HG03520 (cell line): ENCODE measurements at regions not wholly inside any gene's neighbourhood (a gene's known extent, or its start where the extent isn't known, plus 50 kb on each side); places are given as distances from the start of the nearest gene placed in this dataset.
"Not testable (repeated sequence)": the region's sequence is repeated elsewhere in the genome, so short reads cannot be mapped to it uniquely, and the experiment has no call there.

ENCODE experiments used
- ATAC-seq: cut with Tn5 transposase; IDR thresholded peaks from one replicate; pipeline ENCODE4 v1.9.1; 2021; ENCODE audit warnings: mild to moderate bottlenecking, moderate library complexity; ENCODE audit not compliant: unreplicated experiment

DNA sequence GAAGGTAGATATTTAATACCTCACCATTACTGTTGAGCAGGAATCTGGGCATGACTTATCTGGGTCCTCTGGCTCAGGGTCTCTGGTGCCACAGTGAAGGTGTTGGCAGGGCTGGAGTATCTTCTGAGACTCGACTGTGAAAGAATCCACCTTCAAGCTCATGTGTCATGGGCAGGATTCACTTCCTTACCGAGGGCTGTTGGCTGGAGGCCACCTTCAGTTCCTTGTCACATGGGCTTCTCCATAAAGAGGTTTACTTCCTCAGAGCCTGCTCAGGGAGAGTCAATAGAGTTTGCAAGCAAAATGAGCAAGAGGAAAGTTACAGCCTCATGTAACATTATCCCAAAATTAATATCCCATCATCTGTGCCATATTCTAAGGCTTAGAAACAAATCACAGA, 459.5 kb downstream of the NR2F2 start:
- ATAC-seq = no peak

DNA sequence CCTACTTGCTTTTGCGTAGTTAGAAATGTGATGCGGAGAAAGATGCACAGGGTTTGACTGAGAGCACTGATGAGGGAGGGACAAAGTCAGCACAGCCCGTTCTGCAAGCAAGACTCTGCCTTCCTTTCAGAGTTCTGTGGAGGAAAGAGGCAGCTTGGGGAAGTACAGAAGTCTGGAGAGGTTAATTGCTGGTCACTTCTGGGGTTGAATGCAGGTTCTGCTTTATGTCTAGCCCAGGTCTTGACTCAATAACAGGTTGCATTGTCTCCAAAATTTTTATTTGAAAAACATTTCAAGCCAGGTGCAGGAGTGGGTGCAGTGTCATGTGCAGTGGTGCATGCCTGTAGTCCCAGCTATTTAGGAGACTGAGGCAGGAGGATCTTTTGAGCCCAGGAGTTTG, 461.7 kb downstream of the NR2F2 start:
- no peak for ATAC-seq

- no peak for ATAC-seq
These were observed 466.3 kb downstream of the NR2F2 start for GRCh38 chr15:96796841-96797240.

- no peak for ATAC-seq
These were observed 471.2 kb downstream of the NR2F2 start for GRCh38 chr15:96801576-96802150.

DNA sequence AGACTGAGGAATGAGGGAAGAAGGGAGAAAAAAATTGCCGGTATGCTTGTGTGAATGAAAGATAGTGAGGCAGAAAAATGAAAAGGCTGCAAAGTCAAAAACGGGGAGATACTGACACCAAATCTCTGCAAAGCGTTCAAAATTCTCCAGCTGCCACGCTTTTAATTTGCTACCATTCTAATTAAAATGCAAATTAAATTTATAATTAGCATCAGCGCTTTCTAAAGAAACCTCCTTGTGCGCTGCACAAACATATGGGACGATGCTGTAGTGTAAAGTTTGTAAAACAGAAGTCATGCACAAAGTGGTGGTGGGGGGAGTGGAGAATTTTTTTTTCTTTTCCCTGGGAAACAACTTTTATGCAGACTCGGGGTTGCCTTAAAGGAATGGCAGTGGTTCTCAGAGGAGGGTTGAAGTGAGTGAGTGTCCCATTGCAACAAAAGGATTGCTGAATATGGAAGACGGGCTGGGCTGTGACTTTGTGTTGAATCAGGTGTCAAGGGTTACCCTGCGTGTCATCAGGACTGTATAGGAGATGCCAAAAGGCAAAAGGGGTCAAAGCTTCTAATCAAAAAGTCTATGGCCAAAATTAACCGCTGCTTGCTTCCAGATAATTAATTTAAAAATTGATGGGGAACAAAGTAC, 472.2 kb downstream of the NR2F2 start:
- ATAC-seq = no peak

DNA sequence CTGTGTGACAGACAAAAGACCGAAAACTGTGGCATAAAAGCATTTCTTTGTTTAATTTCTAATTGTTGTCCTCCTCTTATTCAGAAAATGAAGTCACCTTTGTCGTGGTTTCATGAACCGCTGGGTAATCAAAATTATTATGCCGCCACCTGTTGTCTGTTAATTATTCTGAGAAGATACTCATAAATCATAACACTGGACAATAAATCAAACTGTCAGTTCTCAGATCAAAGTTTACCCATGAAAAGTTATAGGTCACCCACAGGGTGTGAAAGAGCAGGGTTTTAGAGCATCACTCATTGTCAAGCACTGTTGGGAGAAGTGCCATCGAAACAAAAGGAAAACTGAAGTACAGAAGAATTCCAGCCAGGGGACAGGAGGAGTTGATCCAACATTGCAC, 474.3 kb downstream of the NR2F2 start:
- ATAC-seq = no peak

DNA sequence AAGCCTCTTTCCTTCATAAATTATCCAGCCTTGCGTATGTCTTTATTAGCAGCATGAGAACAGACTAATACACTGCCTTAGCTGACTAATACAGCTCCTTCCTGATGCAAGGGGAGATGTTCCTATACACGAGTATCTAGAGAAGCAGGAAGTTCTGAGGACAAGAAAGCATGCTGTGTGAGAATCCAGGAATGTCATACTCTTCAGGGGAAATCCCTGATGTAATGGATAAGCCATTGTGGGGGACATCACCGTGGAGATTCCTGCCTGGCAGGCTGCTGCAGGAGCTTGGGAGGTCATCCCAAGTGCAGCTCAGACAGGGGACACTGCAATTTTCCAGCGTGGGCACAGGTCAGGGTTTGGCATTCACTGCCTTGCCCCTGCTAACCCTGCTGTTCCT, 476.9 kb downstream of the NR2F2 start:
- ATAC-seq = no peak

DNA sequence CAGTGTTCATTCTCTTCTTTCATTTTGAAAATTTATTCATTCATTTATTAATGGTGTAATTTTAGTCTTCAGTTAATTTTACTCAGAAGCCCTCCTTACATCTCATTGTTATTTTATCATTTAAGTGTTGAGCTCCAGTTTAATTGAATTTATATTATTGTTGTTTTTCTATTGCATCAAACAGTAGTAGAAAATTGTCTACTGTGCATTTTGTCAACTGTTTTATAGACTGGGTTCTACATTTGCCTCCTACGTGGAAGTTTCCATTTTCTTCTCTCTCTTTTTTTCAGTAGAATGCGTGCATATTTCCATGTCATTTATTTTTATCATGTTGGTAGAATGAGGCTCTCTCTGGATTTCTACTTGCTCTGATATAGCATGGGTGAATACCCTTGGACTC, 487.4 kb downstream of the NR2F2 start:
- no peak for ATAC-seq

DNA sequence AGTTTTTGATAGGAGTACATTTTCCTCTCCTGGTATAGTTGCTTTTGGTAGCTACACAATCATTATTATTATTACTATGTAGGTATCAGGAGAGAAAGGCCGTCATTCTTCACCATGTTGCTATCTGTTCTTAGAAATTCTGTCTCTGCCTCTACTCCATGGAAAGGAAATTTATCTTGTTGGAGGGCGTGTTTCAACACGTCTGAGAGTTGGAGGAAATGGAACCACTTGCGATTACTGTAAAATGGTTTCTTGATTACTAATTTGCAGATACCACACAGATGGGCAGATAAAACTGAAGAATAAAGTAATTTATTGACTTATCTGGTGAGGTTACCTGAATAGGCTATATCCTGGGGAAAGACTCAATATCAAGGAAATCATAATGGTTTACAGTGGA, 488.4 kb downstream of the NR2F2 start:
- ATAC-seq = no peak

DNA sequence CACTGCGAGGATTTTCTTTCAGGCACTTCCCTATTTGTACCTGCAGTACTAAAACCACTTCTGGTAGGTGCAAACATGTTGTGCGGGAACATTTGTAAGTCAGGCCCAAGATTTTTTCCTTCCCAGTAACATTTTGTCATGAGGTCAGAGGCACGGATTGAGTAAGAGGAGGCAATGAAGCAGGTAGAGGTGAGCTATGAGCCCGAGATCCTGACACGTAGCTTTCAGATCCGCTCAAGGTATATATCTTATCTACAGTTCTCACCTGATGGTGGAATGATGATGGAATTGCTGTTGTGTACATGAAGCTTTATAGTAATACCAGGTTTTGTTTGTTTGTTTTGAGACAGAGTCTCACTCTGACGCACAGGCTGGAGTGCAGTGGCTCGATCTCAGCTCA, 497.5 kb downstream of the NR2F2 start:
- ATAC-seq = no peak

DNA sequence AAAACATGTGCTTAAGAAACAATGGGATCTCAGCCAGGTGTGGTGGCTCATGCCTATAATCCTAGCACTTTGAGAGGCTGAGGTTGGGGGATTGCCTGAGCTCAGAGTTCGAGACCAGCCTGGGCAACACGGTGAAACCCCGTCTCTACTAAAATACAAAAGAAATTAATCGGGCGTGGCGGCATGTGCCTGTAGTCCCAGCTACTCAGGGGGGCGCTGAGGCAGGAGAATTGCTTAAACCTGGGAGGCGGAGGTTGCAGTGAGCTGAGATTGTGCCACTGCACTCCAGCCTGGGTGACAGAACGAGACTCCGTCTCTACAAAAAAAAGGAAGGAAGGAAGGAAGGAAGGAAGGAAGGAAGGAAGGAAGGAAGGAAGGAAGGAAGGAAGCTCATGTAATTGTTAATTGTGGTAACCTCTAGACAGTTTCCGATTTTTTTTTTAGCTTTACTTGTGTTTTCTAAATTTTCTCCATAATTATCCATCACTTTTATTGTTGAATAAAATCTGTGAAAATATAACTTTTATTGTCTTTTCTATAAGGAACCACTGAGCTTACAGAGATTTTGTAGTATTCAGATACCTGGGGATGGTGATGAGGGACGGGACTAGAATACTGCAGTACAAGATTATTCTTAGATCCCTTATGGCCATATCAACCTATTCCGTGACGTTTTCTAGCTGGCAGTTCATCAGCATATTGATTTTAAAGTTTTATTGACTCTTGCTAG, 506.9 kb downstream of the NR2F2 start:
- no peak for ATAC-seq

DNA sequence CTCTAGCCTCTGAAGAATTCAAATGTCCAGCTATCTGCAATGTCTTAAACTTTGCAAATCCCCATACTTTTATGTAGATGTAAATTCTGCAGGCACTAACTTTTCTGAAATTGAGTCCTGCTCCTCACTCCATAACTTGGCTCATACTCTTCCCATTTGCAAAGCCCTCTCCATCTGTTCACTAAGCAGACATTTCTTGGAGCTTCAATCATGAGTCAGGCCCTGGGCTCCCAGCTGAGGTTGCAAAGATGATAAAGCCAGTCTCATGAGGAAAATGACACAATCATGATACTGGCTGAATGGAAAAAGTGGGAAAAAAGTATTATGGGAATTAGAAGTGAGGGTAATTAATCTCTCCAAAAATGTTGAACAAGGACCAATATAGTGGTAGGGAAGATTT, 507.6 kb downstream of the NR2F2 start:
- ATAC-seq = no peak

- ATAC-seq = no peak
These were observed 518.9 kb downstream of the NR2F2 start for GRCh38 chr15:96849271-96849900.

GRCh38 chr15:96851613-96852012, 521.1 kb downstream of the NR2F2 start:
- no peak for ATAC-seq

GRCh38 chr15:96858694-96859093, 528.2 kb downstream of the NR2F2 start:
- no peak for ATAC-seq

DNA sequence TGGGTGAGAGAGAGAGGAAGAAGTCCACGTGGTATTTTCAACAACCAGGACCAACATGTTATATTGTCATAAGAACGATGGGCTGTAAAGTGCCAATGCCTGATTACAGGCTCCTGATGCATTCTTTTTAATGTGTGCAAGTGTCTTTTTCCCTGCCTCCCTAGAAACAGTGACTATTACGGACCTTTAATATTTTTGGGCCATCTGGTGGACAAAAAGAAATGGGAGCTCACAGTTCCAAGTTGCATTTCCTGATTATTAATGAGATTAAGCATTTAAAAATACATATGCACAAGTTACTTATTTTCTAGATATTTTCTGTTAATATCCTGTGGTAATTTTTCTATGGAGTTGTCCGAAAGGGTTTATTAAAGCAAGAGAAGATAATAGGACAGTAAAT, 530.2 kb downstream of the NR2F2 start:
- ATAC-seq = no peak

- no peak for ATAC-seq
These were observed 537.5 kb downstream of the NR2F2 start for GRCh38 chr15:96867992-96868391.

- ATAC-seq = no peak
These were observed 538.6 kb downstream of the NR2F2 start for GRCh38 chr15:96869122-96869521.

GRCh38 chr15:96869790-96870189, 539.3 kb downstream of the NR2F2 start:
- ATAC-seq = no peak

- no peak for ATAC-seq
These were observed 540.1 kb downstream of the NR2F2 start for GRCh38 chr15:96870580-96870979.

GRCh38 chr15:96877442-96877841, 546.9 kb downstream of the NR2F2 start:
- not testable (repeated sequence) for ATAC-seq

DNA sequence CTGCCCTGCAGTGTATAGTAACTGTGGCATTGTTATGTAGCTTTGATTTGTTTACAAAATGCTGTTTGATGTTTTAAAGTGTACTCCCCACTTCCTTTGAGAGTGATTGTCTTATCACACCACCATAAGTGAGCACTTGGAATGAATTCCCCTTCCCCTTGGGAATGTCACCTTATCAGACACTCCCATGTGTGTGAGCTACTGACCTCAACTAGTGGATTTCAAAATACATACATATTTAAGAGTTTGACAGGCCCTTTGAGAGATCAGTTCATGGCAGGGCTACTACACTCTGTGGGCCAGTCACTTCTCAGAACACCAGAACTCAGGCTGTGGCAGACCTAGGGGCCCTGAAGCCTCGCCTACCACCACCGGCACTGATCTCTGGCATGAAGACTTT, 547.6 kb downstream of the NR2F2 start:
- ATAC-seq = no peak
